Tibial artery (tissue), 4 donors: ENCODE measurements at regions not wholly inside any gene's neighbourhood (a gene's known extent, or its start where the extent isn't known, plus 50 kb on each side); places are given as distances from the start of the nearest gene placed in this dataset.

ENCODE experiments used
- DNase-seq, 2 donors: peaks; one replicate each; pipeline ENCODE4 v3.0.0-alpha.2; 2019
- H3K27ac ChIP-seq, 2 donors: fragments of 200-600 bp; sonication (generic) in 1 of 2; 1 replicate in 1 of 2; 2 replicates in 1 of 2; pipeline ENCODE4 v1.5.1; 2018 to 2019; ENCODE audit warnings: mild to moderate bottlenecking in 1 of 2
- H3K27me3 ChIP-seq, 2 donors: fragments of 200-600 bp; sonication (generic) in 1 of 2; one replicate each; pipeline versions ENCODE4 v1.5.1 to v1.6.0; 2016 to 2019
- H3K36me3 ChIP-seq, 3 donors: fragments of 200-600 bp; sonication (generic) in 2 of 3; one replicate each; pipeline ENCODE4 v1.5.1; 2016 to 2019; ENCODE audit warnings: mild to moderate bottlenecking in 2 of 3
- H3K4me1 ChIP-seq, 4 donors: fragments of 200-600 bp; sonication (generic) in 2 of 4; 1 replicate in 3 of 4; 2 replicates in 1 of 4; pipeline ENCODE4 v1.5.1; 2016 to 2019
- H3K4me3 ChIP-seq, 2 donors: fragments of 200-600 bp; sonication (generic) in 1 of 2; 1 replicate in 1 of 2; 2 replicates in 1 of 2; pipeline ENCODE4 v1.5.1; 2018 to 2019; ENCODE audit warnings: mild to moderate bottlenecking in 2 of 2
- H3K9me3 ChIP-seq, 3 donors: fragments of 200-600 bp; sonication (generic) in 1 of 3; one replicate each; pipeline ENCODE4 v1.5.1; 2016 to 2019
- intact Hi-C: fragments of 100-400 bp; cut with DNase I; formaldehyde crosslinking; loops from one replicate; pipeline ENCODE4 v1.15.0; 2023; ENCODE audit warnings: low total_unique reads
- TF ChIP-seq, protein P1 (sequence below), 2 experiments: fragments of 200-600 bp in 1 of 2; fragments of 450-650 bp in 1 of 2; IDR thresholded peaks; one replicate each; pipeline ENCODE4 v1.5.1; 2017 to 2019; ENCODE audit warnings: antibody characterized with exemption in 2 of 2, mild to moderate bottlenecking in 1 of 2, moderate library complexity in 1 of 2

DNA sequence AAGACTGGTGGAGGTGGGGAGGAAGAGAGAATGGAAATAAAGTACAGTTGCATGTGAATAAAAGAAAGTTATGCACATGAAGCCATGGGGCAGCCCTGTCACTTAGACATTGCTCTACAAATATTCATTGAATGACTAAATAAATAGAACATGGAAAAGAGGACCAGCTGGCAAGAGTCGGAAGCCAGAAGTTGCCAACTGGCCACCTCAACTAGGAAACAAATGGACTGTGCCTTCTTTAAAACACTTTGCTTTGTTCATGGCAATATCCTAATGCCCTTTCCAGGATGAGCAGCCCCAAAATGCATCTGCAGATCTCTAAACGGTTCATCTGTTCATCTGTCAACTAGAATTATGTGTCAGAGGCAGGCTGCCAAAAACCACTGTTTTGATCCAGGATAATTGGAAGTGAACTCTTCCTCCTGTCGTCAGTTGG is 157.3 kb downstream of the NOC3L start:
- H3K36me3 ChIP-seq, result no peaks in the 10 kb centered on the region
- no peak overlapping the region for H3K4me3 ChIP-seq
- intact Hi-C loops, result no loop called here
- no peaks in the 10 kb centered on the region for H3K9me3 ChIP-seq
- H3K27me3 ChIP-seq, result no peaks in the 10 kb centered on the region
- TF ChIP-seq, protein P1, sequence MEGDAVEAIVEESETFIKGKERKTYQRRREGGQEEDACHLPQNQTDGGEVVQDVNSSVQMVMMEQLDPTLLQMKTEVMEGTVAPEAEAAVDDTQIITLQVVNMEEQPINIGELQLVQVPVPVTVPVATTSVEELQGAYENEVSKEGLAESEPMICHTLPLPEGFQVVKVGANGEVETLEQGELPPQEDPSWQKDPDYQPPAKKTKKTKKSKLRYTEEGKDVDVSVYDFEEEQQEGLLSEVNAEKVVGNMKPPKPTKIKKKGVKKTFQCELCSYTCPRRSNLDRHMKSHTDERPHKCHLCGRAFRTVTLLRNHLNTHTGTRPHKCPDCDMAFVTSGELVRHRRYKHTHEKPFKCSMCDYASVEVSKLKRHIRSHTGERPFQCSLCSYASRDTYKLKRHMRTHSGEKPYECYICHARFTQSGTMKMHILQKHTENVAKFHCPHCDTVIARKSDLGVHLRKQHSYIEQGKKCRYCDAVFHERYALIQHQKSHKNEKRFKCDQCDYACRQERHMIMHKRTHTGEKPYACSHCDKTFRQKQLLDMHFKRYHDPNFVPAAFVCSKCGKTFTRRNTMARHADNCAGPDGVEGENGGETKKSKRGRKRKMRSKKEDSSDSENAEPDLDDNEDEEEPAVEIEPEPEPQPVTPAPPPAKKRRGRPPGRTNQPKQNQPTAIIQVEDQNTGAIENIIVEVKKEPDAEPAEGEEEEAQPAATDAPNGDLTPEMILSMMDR (IDR thresholded peaks at IDR 0.05), result no peak
- H3K27ac ChIP-seq, result peak overlapping the region in 1 of 2 donors; percentile 18
- peaks cover 0 to 49% (median 11%) of the 10 kb centered on the region in 4 donors for H3K4me1 ChIP-seq
- DNase-seq, result no peak

DNA sequence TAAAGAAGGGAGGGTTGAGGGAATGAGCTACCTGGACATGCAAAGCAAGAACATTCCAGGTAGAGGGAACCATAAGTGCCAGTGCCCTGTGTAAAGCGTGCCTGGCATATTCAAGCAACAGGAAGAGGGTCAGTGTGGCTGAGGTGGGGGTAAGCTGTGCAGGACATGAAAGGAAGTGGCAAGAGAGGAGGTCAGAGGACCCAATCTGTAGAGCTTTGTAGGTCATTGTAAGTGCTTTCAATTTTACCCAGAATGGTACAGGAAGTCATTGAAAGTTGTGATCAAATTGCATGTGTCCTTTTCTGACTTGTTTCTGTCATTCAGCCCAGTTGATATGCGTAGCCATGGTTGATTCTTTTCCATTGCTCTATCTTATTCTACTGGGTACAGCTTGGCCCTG is 156.6 kb downstream of the NOC3L start:
- Histone ChIP-seq H3K27ac (no peak overlapping the region), H3K36me3 (no peaks in the 10 kb centered on the region), H3K4me1 (peaks cover 0 to 57% (median 14%) of the 10 kb centered on the region in 4 donors), H3K4me3 (no peak overlapping the region), H3K27me3 (no peaks in the 10 kb centered on the region), H3K9me3 (no peaks in the 10 kb centered on the region)
- intact Hi-C loops, result no loop called here
- TF ChIP-seq, protein P1 (IDR thresholded peaks at IDR 0.05), result no peak
- DNase-seq, result no peak

DNA sequence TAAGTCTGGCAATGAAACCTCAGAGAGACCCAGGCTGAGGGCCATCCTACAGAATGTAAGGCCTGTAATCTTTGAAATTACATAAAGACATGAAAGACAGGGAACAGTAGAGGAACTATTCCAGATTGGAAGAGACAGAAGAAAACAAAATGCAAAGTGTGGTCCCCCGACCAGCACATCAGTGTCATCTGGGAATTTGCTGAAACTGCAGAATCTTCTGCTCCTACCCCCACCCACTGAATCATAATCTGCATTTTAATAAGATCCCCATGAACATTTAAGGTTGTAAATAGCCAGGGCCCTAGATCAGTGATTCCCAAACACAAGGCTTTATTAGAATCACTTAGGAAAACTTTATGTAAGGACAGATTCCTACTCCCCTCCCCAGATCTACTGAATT is 154.4 kb downstream of the NOC3L start:
- Histone ChIP-seq H3K36me3 (no peaks in the 10 kb centered on the region), H3K4me1 (peaks cover 0 to 76% (median 14%) of the 10 kb centered on the region in 4 donors), H3K27me3 (no peaks in the 10 kb centered on the region), H3K4me3 (no peak overlapping the region), H3K27ac (peak overlapping the region in 1 of 2 donors; percentile 77), H3K9me3 (no peaks in the 10 kb centered on the region)
- no peak for DNase-seq
- TF ChIP-seq, protein P1 (IDR thresholded peaks at IDR 0.05), result no peak
- intact Hi-C loops, result no loop called here

DNA sequence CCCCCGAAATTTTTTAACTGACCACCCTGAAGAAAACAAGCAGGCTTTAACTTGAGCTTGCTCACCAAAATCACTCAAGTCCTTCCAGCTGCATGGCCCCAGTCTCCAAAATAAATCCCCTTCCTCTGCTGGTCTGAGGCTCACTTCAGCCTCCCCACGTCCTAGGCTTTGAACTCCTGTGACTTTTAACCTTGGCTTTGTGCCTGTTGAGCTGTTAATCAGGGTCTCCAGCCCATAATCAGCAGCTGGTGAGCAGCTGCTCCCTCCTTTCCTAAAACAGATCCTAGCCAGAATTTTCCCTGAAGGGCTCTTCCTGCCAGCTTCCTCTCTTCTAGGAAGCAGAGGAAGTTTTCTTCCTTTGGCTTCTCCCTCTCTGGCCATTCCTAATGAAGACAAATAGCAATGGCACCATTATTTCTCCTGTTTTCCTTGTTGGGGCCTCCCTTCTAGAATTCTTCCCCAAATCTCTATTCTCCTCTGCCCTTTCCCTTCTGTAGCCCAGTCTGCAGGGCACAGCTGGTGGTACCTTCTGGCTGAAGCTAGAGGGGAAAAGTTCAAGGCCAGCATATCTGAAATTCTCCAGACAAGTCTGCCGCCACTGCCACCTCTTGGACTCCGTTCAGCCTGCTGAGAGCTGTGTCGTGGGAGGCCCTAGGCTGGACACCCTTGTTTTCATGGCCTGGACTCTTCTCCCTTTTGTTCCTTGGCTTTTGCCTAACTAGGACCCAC is 152.1 kb downstream of the NOC3L start:
- Histone ChIP-seq H3K27ac (peak overlapping the region; percentile 52 to 77), H3K4me3 (no peak overlapping the region), H3K9me3 (no peaks in the 10 kb centered on the region), H3K36me3 (no peaks in the 10 kb centered on the region), H3K4me1 (peaks cover 0 to 89% (median 18%) of the 10 kb centered on the region in 4 donors), H3K27me3 (no peaks in the 10 kb centered on the region)
- intact Hi-C loops, result loop anchor here (10.0 kb wide), 1 partner anchor 126 kb away; no protein-coding TSS in a partner anchor
- TF ChIP-seq, protein P1 (IDR thresholded peaks at IDR 0.05), result no peak
- DNase-seq, result no peak

DNA sequence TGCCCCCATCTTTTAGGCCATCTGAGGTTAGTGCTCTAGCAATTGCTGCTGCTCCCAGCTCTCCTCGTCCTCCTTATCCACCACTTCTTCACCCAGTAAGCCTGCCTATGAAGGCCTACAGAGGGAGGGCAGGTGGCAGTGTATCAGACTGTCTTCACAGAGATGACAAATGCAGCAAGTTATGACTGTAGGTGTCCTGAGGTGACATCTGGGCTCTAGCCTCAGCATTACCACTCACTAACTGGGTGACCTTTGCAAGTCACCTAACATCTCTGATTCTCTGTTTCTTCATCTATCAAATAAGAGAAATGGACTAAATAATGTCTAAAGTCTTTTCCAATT is 151.6 kb downstream of the NOC3L start:
- Histone ChIP-seq H3K4me1 (peaks cover 0 to 86% (median 16%) of the 10 kb centered on the region in 4 donors), H3K9me3 (no peaks in the 10 kb centered on the region), H3K27ac (peak overlapping the region; percentile 52 to 77), H3K4me3 (no peak overlapping the region), H3K27me3 (no peaks in the 10 kb centered on the region), H3K36me3 (no peaks in the 10 kb centered on the region)
- DNase-seq, result no peak
- intact Hi-C loops, result loop anchor here (10.0 kb wide), 1 partner anchor 126 kb away; no protein-coding TSS in a partner anchor
- TF ChIP-seq, protein P1 (IDR thresholded peaks at IDR 0.05), result no peak
